GM21723 (cell line): ENCODE measurements at regions not wholly inside any gene's neighbourhood (a gene's known extent, or its start where the extent isn't known, plus 50 kb on each side); places are given as distances from the start of the nearest gene placed in this dataset.
"Not testable (repeated sequence)": the region's sequence is repeated elsewhere in the genome, so short reads cannot be mapped to it uniquely, and the experiment has no call there.

Experiments used
- ATAC-seq: cut with Tn5 transposase; IDR thresholded peaks from one replicate; pipeline ENCODE4 v1.9.1; 2021; ENCODE audit warnings: mild to moderate bottlenecking, moderate library complexity; ENCODE audit not compliant: unreplicated experiment

DNA sequence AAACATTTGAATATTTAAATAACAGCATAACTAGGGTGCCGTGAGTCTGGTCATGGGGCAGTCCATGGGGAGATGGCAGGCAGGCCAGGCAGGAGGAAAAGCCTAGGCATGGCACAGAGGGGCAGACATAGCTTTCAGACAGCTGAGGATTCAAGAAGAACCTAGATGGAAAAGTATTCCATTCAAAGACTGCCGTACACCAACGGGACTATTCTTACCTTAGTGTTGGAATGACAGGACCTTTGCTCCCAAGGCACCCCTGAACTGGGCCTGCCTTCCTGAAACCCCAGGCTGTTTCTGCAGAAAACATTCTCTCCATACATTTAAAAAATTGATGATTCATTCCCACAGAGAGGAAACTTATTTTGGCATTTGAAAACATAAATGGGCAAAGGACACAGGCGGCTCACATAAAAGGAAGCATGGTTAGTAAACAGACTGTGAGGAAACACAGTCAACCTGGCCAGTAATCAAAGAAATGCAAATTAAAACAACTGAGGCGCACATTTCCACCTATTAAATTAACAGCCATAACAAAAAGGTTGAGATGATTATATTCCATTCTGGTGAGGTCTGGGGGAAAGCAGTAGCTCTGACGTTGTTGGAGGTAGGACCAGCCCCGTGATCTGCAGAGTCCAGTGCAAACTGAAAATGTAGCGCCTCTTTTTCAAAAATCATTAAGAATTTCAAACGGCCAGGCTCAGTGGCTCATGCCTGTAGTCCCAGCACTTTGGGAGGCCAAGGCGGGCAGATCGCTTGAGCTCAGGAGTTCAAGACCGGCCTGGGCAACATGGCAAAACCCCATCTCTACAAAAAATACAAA lies 71.3 kb upstream of the SMAD3 start:
- no peak for ATAC-seq

DNA sequence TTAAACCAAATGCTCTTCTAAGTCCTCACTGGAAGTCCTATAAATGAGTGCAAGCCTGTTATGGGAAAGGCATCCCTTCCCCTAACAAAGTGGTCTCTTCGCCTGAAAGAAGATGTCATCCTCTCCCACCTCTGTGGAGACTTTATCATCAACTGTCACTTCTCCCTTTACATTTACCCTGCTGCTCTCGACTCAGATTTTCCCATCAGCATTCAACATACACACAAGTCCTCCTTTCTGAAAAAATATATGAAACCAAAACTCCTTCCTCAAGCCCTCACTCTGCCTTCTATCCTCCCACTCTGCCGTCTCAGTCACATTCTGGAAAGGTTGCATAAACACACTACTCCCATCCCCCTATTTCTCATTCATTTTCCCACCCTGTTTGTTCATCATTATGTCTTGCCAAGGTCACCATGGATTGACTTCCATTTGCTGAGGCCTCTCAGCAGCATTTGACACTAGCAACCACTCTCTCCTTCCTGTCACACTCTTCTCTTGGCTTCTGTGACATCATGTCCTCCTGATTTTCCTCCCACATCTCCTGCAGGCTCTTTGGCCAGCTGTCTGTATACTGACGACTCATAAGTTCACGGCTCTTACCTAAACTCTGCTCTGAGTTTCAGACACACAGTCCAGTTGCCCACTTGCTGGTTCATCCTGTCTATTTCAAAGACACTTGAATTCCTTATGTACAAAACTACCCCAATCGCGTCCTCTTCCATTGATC lies 70.3 kb upstream of the SMAD3 start:
- no peak for ATAC-seq

DNA sequence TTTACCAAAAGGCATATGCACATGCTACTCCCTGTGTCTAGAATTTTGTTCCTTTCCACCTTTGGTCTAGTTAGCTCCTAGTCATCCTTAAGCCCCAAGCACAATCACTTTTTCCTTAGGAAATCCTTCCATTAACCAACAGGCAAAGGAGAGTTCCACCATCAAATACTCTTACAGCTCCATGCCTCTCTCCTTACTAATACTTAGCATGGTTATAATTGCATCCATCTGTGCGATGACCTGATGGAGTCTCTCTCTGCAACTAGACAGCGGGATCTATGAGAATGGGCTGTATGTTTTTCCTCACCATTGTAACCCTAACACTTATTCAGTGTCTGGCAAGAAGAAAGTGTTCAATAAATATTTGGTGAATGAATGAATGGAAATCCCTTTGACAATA lies 69.3 kb upstream of the SMAD3 start:
- no peak for ATAC-seq

DNA sequence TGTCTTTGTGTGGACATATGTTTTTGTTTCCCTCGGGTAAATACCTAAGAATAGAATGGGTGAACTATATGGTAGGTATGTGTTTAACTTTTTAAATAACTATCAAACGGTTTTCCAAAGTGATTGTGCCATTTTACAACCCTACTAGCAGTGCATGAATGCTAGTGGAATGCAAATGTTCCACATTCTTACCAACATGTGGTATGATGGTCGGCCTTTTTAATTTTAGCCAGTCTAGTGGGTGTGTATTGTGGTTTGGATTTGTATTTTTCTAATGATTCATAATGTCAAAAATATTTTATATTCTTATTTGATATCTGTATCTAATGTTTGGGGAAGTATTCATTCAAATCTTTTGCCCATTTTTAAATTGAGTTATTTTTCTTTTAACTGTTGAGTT lies 68.2 kb upstream of the SMAD3 start:
- no peak for ATAC-seq

DNA sequence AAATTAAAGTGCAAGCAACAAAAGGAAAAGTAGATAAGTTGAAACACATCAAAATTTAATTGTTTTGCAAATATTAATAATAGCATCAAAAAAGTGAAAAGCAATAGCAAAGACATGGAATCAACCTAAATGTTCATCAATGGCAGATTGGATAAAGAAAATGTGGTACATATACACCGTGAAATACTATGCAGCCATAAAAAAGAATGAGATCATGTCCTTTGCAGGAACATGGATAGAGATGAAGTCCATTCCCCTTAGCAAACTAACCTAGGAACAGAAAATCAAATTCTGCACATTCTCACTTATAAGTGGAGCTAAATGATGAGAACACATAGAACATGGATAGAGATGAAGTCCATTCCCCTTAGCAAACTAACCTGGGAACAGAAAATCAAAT lies 67.2 kb upstream of the SMAD3 start:
- ATAC-seq = not testable (repeated sequence)

DNA sequence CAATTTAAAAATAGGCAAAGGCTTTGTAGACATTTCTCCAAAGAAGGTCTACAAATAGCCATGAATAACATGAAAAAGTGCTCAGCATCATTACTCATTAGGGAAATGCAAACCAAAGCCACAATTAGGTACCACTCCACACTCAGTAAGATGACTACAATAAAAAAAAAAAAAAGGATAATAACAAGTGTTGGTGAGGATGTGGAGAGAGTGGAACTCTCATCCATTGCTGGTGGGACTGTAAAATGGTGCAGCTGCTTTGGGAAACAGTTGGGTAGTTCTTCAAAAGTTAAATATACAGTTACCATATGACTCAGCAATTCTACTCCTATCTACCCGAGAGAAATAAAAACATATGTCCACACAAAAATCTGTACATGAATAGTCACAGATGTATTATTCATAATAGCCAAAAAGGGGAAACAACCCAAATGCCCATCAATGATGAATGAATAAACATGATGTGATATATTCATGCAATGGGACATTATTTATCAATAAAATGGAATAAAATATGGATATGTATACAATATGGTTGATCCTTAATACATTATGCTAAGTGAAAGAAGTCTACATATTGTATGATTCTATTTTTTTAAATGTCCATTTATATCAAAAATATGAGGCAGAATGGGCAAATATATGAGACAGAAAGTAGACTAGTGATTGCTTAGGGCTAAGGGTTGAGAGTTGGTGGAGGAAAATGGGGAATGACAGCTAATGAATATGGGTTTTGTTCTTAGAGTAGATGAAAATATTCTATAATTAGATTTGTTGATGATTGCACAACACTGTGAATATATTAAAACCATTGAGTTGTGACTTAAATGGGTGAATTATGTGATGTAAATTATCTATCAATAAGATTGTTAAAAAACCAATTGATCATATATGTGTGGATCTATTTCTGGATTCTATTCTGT lies 66.1 kb upstream of the SMAD3 start:
- no peak for ATAC-seq

DNA sequence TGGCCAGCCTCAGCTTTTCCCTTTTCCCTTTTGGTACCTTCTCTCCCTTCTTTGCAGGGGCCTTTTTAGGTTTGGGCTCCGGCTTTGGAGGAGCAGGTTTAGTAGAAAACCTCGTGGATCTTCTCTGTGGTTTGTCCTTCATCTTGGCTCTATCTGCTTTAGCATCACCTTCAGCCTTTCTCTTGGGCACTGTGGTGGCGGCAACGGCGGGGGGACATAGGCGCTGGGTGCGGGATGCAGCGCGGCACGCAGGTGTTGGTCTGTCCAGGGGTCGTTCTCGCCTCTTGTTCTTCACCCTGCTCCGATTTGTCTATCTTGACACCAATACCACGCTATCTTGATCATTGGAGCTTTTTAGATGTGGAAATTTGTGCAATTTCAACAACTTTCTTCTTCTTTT lies 64.5 kb upstream of the SMAD3 start:
- ATAC-seq = no peak

DNA sequence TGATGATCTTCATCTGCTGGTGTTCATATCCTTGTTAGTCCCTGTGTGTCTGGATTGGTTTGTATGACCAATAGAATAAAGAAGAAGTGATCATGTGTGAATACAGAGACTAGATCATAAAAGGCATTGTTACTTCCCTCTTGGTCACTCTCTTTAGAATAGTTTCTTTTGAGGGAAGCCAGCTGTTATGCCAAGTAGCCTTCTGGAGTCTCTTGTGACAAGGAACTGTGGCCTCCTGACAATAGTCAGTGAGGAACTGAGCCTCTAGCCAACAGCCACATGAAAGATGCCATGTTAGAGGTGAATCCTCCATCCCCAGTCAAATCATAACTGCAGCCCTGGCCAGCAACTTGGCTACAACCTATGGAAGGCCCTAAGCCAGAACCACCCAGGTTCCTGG lies 63.0 kb upstream of the SMAD3 start:
- ATAC-seq = no peak

DNA sequence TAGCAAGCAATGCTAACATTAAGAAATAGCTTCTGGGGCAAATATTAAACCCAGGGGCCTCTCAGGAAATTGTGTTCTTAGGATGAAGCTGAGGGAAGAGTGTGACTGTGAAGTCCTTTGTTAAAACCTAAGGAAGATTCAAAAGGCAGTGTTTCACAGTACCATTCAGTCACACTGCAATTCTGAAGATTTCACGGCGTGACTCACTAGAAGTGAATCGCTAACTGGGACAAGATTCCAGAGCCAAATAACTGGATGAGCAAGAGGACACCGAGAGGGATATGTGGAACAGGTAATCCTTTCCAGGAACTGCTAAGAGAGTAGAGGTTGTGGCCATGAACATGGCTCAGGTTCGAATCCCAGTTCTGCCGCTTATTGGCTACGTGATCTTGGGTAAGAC lies 61.8 kb upstream of the SMAD3 start:
- no peak for ATAC-seq

DNA sequence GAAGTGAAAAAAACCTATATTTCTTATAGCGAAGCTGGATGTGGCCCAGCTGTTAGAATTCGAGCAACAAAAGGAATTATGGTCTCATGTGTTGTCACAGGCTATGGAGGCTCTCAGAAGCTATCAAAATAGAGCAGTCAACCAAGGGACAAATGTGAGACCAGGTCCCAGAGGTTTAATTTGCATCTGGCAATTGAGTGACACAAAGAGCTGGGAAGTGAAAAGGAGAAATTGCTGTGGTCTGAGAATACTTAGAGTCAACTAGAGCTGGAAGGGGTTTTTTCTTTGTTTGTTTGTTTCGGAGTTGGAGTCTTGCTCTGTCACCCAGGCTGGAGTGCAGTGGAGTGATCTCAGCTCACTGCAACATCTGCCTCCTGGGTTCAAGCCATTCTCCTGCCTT lies 61.3 kb upstream of the SMAD3 start:
- no peak for ATAC-seq

DNA sequence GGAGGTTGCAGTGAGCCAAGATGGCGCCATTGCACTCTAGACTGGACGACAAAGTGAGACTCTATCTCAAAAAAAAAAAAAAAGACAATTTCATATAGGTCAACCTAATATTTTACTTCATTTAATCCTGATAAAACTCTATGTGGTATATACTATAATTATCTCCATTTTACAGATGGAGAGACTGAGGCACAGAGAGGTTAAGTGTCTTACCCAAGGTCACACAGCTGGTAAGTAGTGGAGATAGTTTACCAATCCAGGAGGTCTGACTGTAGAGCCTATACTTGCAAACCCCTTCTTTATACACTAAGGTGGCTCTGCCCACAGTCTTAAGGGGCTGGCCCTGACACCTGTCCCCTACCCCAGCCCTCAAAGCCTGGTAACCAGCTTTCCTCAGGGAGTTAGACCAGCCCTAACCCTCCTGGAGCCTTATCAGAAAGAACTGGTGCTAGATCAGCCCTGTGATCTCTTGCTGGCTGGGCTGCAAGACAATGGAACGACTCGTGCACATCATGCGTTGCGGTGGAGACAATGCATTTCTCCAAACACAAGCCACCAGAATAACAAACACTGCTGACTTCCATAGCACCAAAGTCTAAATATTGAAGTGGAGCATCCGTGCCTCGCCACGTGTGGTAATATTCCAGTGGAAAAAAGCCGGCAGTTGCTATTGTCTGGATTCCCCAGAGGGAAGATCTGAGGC lies 60.0 kb upstream of the SMAD3 start:
- no peak for ATAC-seq

DNA sequence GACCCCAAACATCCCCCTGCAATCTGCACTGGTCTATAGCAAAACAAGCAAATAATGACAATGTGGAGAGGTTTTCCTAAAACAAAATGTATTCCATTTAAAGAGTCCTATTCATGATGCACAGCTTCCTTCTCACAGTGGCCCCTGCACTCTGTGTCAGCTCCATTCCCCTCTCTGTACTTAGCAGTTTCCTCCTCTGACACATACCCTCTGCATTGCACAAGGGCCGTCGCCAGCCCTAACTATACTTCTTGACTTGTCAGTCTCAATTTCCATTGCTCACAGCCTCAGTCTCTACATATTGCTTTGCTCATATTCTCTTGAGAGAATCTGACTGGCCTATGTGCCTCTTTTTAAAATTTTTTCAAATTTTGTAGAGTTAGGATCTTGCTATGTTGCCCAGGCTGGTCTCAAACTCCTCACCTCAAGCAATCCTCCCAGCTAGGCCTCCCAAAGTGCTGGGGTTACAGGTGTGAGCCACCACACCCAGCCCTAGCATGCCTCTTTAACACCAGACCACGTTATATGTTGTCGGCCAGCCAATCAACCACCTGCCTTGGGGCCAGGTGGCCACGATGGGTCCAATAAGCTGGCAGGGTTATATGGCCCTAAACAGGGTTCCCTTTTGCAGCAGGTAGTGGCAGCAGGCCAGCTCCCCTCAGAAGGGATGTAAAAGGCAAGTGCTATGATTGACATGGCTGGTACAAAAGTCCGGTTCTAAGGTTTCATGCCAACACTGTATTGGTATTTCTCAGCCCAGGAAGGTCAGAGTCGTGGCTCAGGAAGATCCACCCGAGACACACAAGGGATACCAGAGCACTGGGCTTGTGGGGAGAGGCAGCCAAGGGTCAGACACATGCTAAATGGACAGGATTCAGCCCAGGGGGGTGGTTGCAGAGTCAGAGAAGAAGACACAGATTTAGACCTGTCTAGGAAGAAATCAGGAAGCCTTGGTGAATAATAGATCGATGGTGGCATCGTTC lies 59.0 kb upstream of the SMAD3 start:
- no peak for ATAC-seq

DNA sequence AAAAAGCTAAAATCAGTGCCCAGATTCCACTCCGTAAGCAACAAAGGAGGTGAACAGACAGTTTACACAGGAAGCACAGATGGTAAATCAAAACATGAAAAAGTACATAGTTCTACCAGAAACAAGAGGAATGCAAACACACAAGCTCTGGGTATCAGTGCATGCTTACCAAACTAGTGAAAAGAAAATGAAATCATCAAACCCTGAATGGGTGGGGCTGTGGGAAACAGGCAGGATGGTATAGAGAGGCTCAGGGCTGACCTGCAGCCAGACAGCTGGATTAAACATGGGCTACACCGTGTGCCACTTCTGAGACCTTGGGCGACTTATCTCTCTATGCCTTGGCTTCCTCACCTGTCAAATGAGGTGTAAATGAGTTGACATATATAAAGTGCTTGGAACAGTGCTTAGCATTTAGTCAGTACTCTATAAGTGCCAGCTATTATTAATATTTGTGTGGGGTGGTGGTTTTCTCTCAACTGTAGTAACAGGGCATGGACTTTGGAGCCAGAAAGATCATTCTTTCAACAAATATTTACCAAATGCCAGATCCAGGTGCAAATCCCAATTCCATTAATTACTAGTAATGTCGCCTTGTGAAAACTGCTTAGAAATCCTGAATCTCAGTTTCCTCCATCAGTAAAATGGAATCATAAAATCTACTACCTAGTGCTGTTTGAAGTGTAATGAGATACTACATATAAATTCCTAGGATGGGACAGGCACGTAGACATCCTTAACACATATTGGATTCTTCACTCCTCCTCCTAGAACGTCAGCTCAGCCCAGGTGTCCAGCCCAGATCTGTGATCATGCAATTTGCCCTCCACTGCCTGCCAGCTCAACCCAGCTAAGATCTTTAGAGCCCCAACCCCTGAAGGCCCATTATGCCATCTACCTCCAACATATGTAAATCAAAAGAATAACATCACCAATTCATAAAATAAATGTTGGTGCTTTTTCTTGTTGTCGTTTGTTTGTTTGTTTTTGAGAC lies 55.5 kb upstream of the SMAD3 start:
- no peak for ATAC-seq

DNA sequence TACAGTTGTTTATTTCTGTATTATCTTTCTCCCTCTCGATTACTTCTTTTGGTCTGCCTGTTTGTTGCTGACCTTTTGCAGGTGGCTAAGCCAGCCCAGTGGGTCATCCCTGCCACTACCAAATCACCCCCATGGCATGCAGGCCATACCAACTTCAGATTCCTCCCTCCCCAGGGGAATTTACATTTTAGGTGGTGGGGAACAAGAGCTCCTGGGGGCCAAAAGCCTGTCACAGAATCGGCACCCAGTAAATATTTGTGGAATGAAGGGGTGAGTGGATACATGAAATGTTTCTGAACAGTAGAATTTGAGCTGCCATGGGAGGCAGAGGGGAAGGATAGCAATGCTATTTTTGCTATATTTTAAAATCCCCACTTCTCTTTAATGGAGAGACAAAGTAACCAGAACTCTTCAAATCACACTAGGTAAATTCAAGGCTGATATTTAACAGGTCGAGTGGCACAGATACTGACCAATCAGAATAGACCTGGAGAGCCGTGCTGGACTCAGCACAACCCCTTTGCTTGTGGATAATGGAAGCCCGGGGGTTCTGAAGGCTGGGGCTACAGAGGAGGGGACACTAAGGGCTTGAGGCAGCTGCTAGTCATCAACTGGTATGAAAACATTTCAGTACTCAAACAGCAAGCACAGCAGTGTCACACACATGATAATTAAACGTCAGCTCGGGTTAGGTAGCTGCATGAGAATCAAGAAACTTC lies 54.3 kb upstream of the SMAD3 start:
- no peak for ATAC-seq

DNA sequence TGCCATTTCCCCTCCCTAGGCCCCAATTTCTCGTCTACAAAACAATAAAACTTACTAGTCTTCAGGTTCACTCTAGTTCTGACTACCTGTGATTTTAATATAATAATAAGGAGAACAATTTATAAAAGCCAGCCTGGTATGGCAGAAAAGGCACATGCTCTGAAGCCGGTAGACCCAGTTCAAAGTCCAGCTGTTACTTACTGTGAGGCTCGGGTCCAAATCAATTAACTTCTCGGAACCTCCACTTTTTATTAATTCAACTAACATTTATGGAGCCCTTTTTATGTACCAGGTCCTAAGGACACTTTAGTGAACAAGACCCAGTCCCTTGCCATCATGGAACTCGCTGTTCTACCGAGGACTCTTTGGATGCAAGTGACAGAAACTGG lies 53.8 kb upstream of the SMAD3 start:
- ATAC-seq = no peak

DNA sequence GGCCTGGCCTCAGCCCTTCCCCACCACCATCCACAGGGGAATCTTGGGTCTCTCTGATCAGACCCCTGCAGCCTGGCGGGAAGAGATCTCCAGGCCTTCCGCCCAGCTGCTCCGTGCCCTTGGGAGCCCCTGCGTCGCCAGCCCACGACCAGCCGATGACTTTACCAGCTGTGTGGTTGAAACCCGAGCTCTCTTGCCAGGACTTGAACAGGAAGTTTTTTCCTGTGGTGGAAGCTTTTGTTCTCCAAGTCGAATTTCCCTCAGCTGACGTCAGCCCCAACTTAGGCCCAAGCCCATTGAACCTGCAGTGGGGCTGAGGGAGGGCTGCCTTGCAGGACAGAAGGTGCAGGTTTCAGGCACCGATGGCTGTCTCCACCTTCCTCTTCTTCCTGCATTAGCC lies 51.7 kb upstream of the SMAD3 start:
- ATAC-seq = no peak
